Prostate gland (tissue), 2 donors: ENCODE measurements at regions not wholly inside any gene's neighbourhood (a gene's known extent, or its start where the extent isn't known, plus 50 kb on each side); places are given as distances from the start of the nearest gene placed in this dataset.
"Not testable (repeated sequence)": the region's sequence is repeated elsewhere in the genome, so short reads cannot be mapped to it uniquely, and the experiment has no call there.

Source experiments
- DNase-seq: peaks from one replicate; pipeline ENCODE4 v3.0.0-alpha.2; 2019; ENCODE audit warnings: low spot score
- H3K27ac ChIP-seq, 2 donors: fragments of 200-600 bp; sonication (generic); 2 replicates each; pipeline ENCODE4 v1.5.1; 2017 to 2019
- H3K27me3 ChIP-seq: fragments of 200-600 bp; sonication (generic); replicated peaks from 2 replicates; pipeline ENCODE4 v1.5.1; 2019; ENCODE audit not compliant: insufficient read depth
- H3K36me3 ChIP-seq, 2 donors: fragments of 200-600 bp; sonication (generic); 1 replicate in 1 of 2; 2 replicates in 1 of 2; pipeline versions ENCODE4 v1.5.1 to v1.8.1; 2017 to 2019
- H3K4me1 ChIP-seq: fragments of 200-600 bp; sonication (generic); replicated peaks from 2 replicates; pipeline ENCODE4 v1.5.1; 2019
- H3K4me3 ChIP-seq, 2 donors: fragments of 200-600 bp; sonication (generic); 2 replicates each; pipeline ENCODE4 v1.5.1; 2017 to 2019
- H3K9me3 ChIP-seq: fragments of 200-600 bp; sonication (generic); 2 replicates; pipeline ENCODE4 v1.5.1; 2017
- CTCF ChIP-seq, 4 experiments: fragments of 200-600 bp in 2 of 4; fragments of 450-650 bp in 2 of 4; sonication (generic) in 2 of 4; IDR thresholded peaks; 1 replicate in 3 of 4; 2 replicates in 1 of 4; pipeline ENCODE4 v1.5.1; 2016 to 2019; ENCODE audit warnings: antibody characterized with exemption in 4 of 4, mild to moderate bottlenecking in 2 of 4, moderate library complexity in 2 of 4
- POLR2A ChIP-seq: fragments of 450-650 bp; IDR thresholded peaks from one replicate; pipeline ENCODE4 v1.6.1; 2016; ENCODE audit warnings: antibody characterized with exemption, mild to moderate bottlenecking
- POLR2AphosphoS5 ChIP-seq: sonication (generic); formaldehyde crosslinking; IDR thresholded peaks from one replicate; pipeline ENCODE4 v1.6.1; 2017; ENCODE audit warnings: antibody characterized with exemption
- WGBS: methylation state at CpG from one replicate; pipeline ENCODE4 v1.1.5; 2018; 5-methylcytosine and 5-hydroxymethylcytosine counted together
- intact Hi-C: fragments of 100-400 bp; cut with DNase I; formaldehyde crosslinking; loops from one replicate; pipeline ENCODE4 v1.14.2; 2022

- H3K27ac ChIP-seq: no peak overlapping the region
- H3K4me3 ChIP-seq: no peak overlapping the region
- H3K9me3 ChIP-seq: no peaks in the 10 kb centered on the region
- WGBS: 83% methylated on average over 6 of the region's 6 CpGs
- no peaks in the 10 kb centered on the region for H3K36me3 ChIP-seq
- H3K4me1 ChIP-seq: no peaks in the 10 kb centered on the region
- intact Hi-C loops: no loop called here
- H3K27me3 ChIP-seq: no peaks in the 10 kb centered on the region
- DNase-seq: no peak
- no peak for TF ChIP-seq POLR2A
- TF ChIP-seq CTCF (IDR thresholded peaks at IDR 0.05): no peak
- no peak for TF ChIP-seq POLR2AphosphoS5
Observed at GRCh38 chr21:35191128-35191527, 142.0 kb upstream of the RUNX1 start.

GRCh38 chr21:35190201-35190701 is 141.1 kb upstream of the RUNX1 start:
- Histone ChIP-seq H3K9me3 (no peaks in the 10 kb centered on the region), H3K4me3 (no peak overlapping the region), H3K36me3 (no peaks in the 10 kb centered on the region), H3K27me3 (no peaks in the 10 kb centered on the region), H3K27ac (no peak overlapping the region), H3K4me1 (no peaks in the 10 kb centered on the region)
- intact Hi-C loops: no loop called here
- 53% methylated on average over 5 of the region's 5 CpGs for WGBS
- DNase-seq: no peak
- TF ChIP-seq POLR2AphosphoS5 (no peak), POLR2A (no peak), CTCF (IDR thresholded peaks at IDR 0.05) (no peak)

GRCh38 chr21:35189077-35189863 is 140.2 kb upstream of the RUNX1 start:
- WGBS: 9% methylated on average over 8 of the region's 8 CpGs
- H3K27ac ChIP-seq: no peak overlapping the region
- H3K4me1 ChIP-seq: no peaks in the 10 kb centered on the region
- no peaks in the 10 kb centered on the region for H3K36me3 ChIP-seq
- no peak for DNase-seq
- H3K9me3 ChIP-seq: no peaks in the 10 kb centered on the region
- H3K27me3 ChIP-seq: no peaks in the 10 kb centered on the region
- H3K4me3 ChIP-seq: no peak overlapping the region
- intact Hi-C loops: no loop called here
- TF ChIP-seq POLR2AphosphoS5 (no peak), CTCF (IDR thresholded peaks at IDR 0.05) (no peak), POLR2A (no peak)

GRCh38 chr21:35183389-35183788 is 134.3 kb upstream of the RUNX1 start:
- 82% methylated on average over 2 of the region's 2 CpGs for WGBS
- H3K4me1 ChIP-seq, H3K27me3 ChIP-seq, H3K4me3 ChIP-seq, H3K9me3 ChIP-seq, H3K27ac ChIP-seq, DNase-seq, H3K36me3 ChIP-seq, intact Hi-C loops: not testable (repeated sequence)

- no peaks in the 10 kb centered on the region for H3K36me3 ChIP-seq
- 51% methylated on average over 1 of the region's 1 CpG for WGBS
- no peak for TF ChIP-seq CTCF (IDR thresholded peaks at IDR 0.05)
- TF ChIP-seq POLR2A: no peak
- TF ChIP-seq POLR2AphosphoS5: no peak
Observed at GRCh38 chr21:35179990-35180540, 131.0 kb upstream of the RUNX1 start.

More at GRCh38 chr21:35179990-35180540, 131.0 kb upstream of the RUNX1 start:
- intact Hi-C loops: no loop called here
- Histone ChIP-seq H3K4me3 (no peak overlapping the region), H3K9me3 (no peaks in the 10 kb centered on the region), H3K27ac (no peak overlapping the region), H3K27me3 (no peaks in the 10 kb centered on the region), H3K4me1 (no peaks in the 10 kb centered on the region)
- no peak for DNase-seq
